Bronchial epithelial cell (primary cell): ENCODE measurements at regions not wholly inside any gene's neighbourhood (a gene's known extent, or its start where the extent isn't known, plus 50 kb on each side); places are given as distances from the start of the nearest gene placed in this dataset.
"Not testable (repeated sequence)": the region's sequence is repeated elsewhere in the genome, so short reads cannot be mapped to it uniquely, and the experiment has no call there.

Experiments used
- DNase-seq: peaks from one replicate; pipeline ENCODE4 v3.0.0-alpha.2; 2010; ENCODE audit warnings: low read depth
- FAIRE-seq: peaks from 2 replicates; lab custom pipeline; 2011; peaks lifted over from hg19 to GRCh38; lab: Jason Lieb, UNC
- H3K27me3 ChIP-seq: 2 replicates; pipeline ENCODE4 v1.5.1; 2011; ENCODE audit warnings: low read length; ENCODE audit not compliant: control insufficient read depth, insufficient read depth
- H3K36me3 ChIP-seq: 2 replicates; pipeline ENCODE4 v1.5.1; 2011; ENCODE audit warnings: low read length; ENCODE audit not compliant: control insufficient read depth, insufficient read depth
- H3K4me3 ChIP-seq: 2 replicates; pipeline ENCODE4 v1.5.1; 2011; ENCODE audit warnings: mild to moderate bottlenecking, low read depth, low read length, control low read depth
- TF ChIP-seq, protein P1 (sequence below): IDR thresholded peaks from 2 replicates; pipeline ENCODE4 v1.5.1; 2011; ENCODE audit warnings: mild to moderate bottlenecking, moderate library complexity, low read length, control low read depth, inconsistent platforms; ENCODE audit not compliant: insufficient read depth, severe bottlenecking

DNA sequence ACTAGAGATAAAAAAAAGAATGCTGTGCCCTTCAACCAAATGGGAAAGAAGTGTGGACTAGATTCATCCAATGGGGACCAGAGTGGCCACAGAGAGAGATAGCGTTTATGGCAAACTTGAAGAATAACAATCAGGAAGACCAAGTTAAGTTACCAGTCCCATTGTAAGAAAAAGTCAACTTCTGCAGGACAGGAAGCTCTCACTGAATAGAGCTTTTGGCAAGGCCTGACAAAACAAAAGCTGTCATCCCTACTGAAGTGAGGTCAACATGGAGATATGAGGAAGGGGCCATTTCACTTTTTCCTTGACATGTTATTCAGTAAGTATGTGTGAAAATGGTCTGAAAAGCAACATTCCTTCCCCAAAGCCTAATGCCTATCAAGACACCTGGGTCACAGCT lies 111.8 kb upstream of the KLHL13 start:
- FAIRE-seq (no peak), DNase-seq (no peak)
- Histone ChIP-seq H3K36me3 (no peaks in the 10 kb centered on the region), H3K27me3 (no peaks in the 10 kb centered on the region), H3K4me3 (no peak overlapping the region)
- TF ChIP-seq, protein P1, sequence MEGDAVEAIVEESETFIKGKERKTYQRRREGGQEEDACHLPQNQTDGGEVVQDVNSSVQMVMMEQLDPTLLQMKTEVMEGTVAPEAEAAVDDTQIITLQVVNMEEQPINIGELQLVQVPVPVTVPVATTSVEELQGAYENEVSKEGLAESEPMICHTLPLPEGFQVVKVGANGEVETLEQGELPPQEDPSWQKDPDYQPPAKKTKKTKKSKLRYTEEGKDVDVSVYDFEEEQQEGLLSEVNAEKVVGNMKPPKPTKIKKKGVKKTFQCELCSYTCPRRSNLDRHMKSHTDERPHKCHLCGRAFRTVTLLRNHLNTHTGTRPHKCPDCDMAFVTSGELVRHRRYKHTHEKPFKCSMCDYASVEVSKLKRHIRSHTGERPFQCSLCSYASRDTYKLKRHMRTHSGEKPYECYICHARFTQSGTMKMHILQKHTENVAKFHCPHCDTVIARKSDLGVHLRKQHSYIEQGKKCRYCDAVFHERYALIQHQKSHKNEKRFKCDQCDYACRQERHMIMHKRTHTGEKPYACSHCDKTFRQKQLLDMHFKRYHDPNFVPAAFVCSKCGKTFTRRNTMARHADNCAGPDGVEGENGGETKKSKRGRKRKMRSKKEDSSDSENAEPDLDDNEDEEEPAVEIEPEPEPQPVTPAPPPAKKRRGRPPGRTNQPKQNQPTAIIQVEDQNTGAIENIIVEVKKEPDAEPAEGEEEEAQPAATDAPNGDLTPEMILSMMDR, result no peak

DNA sequence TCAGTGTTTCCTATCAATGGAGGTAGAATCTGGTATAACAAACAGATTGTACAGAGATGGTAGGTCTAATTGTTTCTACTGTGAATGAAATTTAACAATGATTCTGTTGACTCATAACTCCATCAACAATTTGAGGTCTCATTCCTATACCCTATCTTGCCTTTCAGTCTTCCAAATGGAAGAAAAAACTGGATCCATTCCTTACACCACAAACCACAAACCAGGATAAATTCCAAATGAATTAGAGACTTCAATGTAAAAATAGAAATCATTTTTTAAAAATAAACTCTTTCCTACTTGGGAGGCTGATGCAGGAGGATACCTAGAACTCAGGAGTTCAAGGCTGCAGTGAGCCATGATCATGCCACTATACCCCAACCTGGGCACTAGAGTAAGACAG lies 114.4 kb upstream of the WDR44 start:
- Histone ChIP-seq H3K4me3 (no peak overlapping the region), H3K36me3 (no peaks in the 10 kb centered on the region), H3K27me3 (no peaks in the 10 kb centered on the region)
- FAIRE-seq (no peak), DNase-seq (no peak)
- TF ChIP-seq, protein P1, result no peak

DNA sequence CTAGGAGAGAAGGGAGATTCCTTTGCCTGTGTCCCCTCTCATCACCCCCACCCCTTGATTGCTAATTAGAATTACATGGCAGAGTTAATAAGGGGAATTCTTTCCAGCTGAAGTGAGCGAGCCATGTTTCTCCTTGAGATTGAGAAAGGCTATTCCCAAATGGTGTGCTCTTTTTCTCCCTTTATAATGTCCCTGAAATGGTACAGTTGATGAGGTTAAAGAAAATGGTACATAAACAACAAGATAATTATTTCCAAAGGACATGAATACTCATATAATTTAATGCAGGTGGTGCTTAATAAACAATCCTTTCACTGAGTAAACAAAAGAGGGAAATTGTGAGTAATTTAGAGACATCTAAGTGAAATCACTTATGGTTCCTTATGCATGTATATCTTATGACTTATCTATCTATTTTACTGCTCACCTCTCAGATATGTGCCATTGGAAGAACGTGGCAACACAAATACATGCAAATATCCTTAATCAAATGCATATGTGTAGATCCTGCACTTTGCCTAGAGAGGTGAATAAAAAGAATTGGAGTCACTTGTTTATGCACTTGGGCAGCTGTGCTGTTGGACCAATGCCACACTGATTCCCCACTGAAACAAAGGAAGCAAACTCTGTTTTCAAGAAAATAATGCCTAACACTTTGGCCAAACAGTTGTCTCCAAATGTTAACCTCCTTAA lies 106.6 kb upstream of the WDR44 start:
- no peaks in the 10 kb centered on the region for H3K36me3 ChIP-seq
- no peak overlapping the region for H3K4me3 ChIP-seq
- DNase-seq (peak; percentile 13), FAIRE-seq (no peak)
- no peaks in the 10 kb centered on the region for H3K27me3 ChIP-seq
- TF ChIP-seq, protein P1, result no peak

DNA sequence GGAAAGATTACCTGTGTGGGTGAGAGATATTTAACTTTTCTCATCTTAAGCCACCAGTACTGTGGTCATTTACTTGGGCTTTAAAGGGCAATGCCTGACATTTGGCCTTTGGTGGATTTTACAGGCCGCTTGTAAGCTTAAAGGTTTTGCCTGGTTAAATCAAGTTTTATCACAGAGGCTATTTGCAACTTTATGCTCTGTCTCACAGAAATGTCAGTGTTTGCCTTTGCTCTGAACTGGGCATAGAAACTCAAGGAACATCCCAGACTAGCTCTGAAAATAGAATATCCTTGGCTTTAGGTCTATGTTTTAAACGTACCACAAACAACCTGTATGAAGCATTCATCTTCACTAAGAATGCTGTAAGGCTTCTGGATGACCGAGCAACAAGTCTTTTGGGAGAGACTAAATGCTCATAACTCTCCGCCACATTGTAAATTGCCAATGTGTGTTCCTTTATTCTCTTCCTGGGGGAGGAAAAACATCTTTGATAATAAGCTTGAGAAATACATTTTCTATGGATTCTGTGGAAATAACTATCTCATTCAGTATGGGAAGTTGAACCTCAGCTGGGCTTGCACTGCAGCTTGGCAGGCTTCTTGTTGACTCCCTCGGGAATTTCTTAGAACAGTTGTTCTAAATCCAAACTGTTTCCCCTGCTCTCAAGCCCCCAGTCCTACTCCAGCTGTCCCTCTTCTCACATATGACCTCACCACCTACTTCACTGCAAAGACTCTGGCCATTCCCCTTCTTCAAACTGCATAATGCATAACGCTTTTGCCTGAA lies 105.8 kb upstream of the WDR44 start:
- no peak for DNase-seq
- H3K27me3 ChIP-seq, result no peaks in the 10 kb centered on the region
- no peaks in the 10 kb centered on the region for H3K36me3 ChIP-seq
- FAIRE-seq, result no peak
- TF ChIP-seq, protein P1, result no peak
- no peak overlapping the region for H3K4me3 ChIP-seq

DNA sequence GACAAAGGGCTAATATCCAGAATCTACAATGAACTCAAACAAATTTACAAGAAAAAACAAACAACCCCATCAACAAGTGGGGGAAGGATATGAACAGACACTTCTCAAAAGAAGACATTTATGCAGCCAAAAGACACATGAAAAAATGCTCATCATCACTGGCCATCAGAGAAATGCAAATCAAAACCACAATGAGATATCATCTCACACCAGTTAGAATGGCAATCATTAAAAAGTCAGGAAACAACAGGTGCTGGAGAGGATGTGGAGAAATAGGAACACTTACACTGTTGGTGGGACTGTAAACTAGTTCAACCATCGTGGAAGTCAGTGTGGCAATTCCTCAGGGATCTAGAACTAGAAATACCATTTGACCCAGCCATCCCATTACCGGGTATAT lies 98.9 kb upstream of the WDR44 start:
- not testable (repeated sequence) for H3K36me3 ChIP-seq, H3K27me3 ChIP-seq, DNase-seq, FAIRE-seq, H3K4me3 ChIP-seq

DNA sequence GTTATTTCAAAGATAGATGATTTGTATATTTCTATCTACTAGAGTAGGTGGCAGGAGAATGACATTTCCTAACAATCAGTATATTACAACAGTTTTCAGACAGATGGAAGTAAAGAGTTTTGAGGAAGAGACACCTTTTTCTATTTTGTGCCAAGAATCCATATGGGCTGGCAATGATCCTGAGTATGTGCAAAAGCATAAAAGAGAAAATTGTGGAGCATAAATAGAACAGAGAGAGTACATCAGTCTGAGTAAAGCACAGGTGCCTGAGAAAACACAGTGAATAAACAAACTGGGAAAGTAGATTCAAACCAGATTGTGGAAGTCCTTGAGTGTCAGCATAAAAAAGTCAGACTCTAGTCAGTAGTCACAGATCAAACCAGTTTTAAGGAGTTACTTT lies 96.8 kb upstream of the WDR44 start:
- Histone ChIP-seq H3K36me3 (no peaks in the 10 kb centered on the region), H3K4me3 (no peak overlapping the region), H3K27me3 (no peaks in the 10 kb centered on the region)
- FAIRE-seq, result no peak
- DNase-seq, result no peak
- TF ChIP-seq, protein P1, result no peak
